SK-N-SH (cell line): ENCODE measurements at regions not wholly inside any gene's neighbourhood (a gene's known extent, or its start where the extent isn't known, plus 50 kb on each side); places are given as distances from the start of the nearest gene placed in this dataset.

Experiments
- CTCF ChIA-PET: fragments of 300-600, 350-600 bp; formaldehyde crosslinking; extraction: SDS; loops from one replicate; lab custom pipeline; 2021; lab: Yijun Ruan, JAX
- POLR2A ChIA-PET: fragments of 350-600 bp; sonication (Branson Sonifier 250); formaldehyde crosslinking; extraction: SDS; loops from one replicate; lab custom pipeline; 2020; ENCODE audit warnings: antibody characterized with exemption, inconsistent platforms; lab: Yijun Ruan, JAX
- DNase-seq: peaks from one replicate; pipeline ENCODE4 v3.0.0; 2012
- H2AFZ ChIP-seq: fragments of 200-600 bp; sonication (generic); 2 replicates; pipeline ENCODE4 v1.8.1; 2016; ENCODE audit warnings: antibody characterized with exemption, mild to moderate bottlenecking, low read depth
- H3F3A ChIP-seq: fragments of 200-600 bp; sonication (generic); replicated peaks from 2 replicates; pipeline ENCODE3; 2016; ENCODE audit warnings: antibody characterized with exemption, mild to moderate bottlenecking; ENCODE audit not compliant: insufficient read depth
- H3K27ac ChIP-seq, 2 experiments: fragments of 200-500 bp in 1 of 2; fragments of 200-600 bp in 1 of 2; sonication (Bioruptor generic) in 1 of 2; sonication (generic), shearing (Covaris generic) in 1 of 2; 2 replicates each; pipeline versions ENCODE4 v1.5.1 to v1.6.1; 2014 to 2016; ENCODE audit warnings: low read depth in 2 of 2, inconsistent platforms in 1 of 2, low read length in 1 of 2, mild to moderate bottlenecking in 1 of 2, mixed read lengths in 1 of 2
- H3K27me3 ChIP-seq: fragments of 200-600 bp; sonication (generic), shearing (Covaris generic); 2 replicates; pipeline ENCODE4 v1.6.1; 2016; ENCODE audit warnings: mixed run types; ENCODE audit not compliant: insufficient read depth
- H3K36me3 ChIP-seq, 2 experiments: fragments of 200-500 bp in 1 of 2; fragments of 200-600 bp in 1 of 2; sonication (Bioruptor generic) in 1 of 2; sonication (generic) in 1 of 2; replicated peaks in 1 of 2; 2 replicates each; pipeline versions ENCODE3 to v1.5.1; 2014 to 2016; ENCODE audit warnings: low read length in 1 of 2, mild to moderate bottlenecking in 1 of 2; ENCODE audit not compliant: insufficient read depth in 2 of 2, control insufficient read depth in 1 of 2
- H3K4me1 ChIP-seq, 2 experiments: fragments of 200-500 bp in 1 of 2; fragments of 200-600 bp in 1 of 2; sonication (Bioruptor generic) in 1 of 2; sonication (generic), shearing (Covaris generic) in 1 of 2; 2 replicates each; pipeline versions ENCODE4 v1.5.1 to v1.6.1; 2014 to 2016; ENCODE audit warnings: low read depth in 1 of 2, low read length in 1 of 2, mixed run types in 1 of 2; ENCODE audit not compliant: insufficient read depth in 2 of 2, control insufficient read depth in 1 of 2
- H3K4me2 ChIP-seq: fragments of 200-600 bp; sonication (generic), shearing (Covaris generic); 2 replicates; pipeline ENCODE4 v1.6.1; 2017; ENCODE audit warnings: mixed run types
- H3K4me3 ChIP-seq, 2 experiments: fragments of 200-500 bp in 1 of 2; fragments of 200-600 bp in 1 of 2; sonication (Bioruptor generic) in 1 of 2; sonication (generic), shearing (Covaris generic) in 1 of 2; 2 replicates each; pipeline versions ENCODE4 v1.5.1 to v1.8.1; 2014 to 2016; ENCODE audit warnings: low read depth in 2 of 2, inconsistent platforms in 1 of 2, low read length in 1 of 2, mild to moderate bottlenecking in 1 of 2, mixed read lengths in 1 of 2, moderate library complexity in 1 of 2
- H3K79me2 ChIP-seq: fragments of 200-600 bp; sonication (generic); 2 replicates; pipeline ENCODE4 v1.8.1; 2017; ENCODE audit warnings: mild to moderate bottlenecking; ENCODE audit not compliant: insufficient read depth
- H3K9ac ChIP-seq: fragments of 200-600 bp; sonication (generic); 2 replicates; pipeline ENCODE4 v1.6.1; 2017; ENCODE audit warnings: mixed run types
- H3K9me2 ChIP-seq: fragments of 200-600 bp; sonication (generic); 2 replicates; pipeline ENCODE4 v1.6.1; 2017; ENCODE audit warnings: mixed run types
- H3K9me3 ChIP-seq: fragments of 200-600 bp; sonication (generic); 2 replicates; pipeline ENCODE4 v1.6.1; 2017; ENCODE audit warnings: mixed run types, mild to moderate bottlenecking, moderate library complexity
- H4K20me1 ChIP-seq: fragments of 200-600 bp; sonication (generic); 2 replicates; pipeline ENCODE4 v1.6.1; 2017; ENCODE audit warnings: mild to moderate bottlenecking, mixed run types; ENCODE audit not compliant: insufficient read depth
- EP300 ChIP-seq, 2 experiments: IDR thresholded peaks; 2 replicates each; pipeline versions ENCODE4 v1.4.0 to v1.6.1; 2012; ENCODE audit warnings: borderline replicate concordance in 1 of 2, low read depth in 1 of 2, low read length in 1 of 2
- GATA2 ChIP-seq: sonication (generic); formaldehyde crosslinking; IDR thresholded peaks from 2 replicates; pipeline ENCODE4 v1.5.0; 2020; ENCODE audit warnings: mild to moderate bottlenecking, missing genetic modification reagents
- MXI1 ChIP-seq: IDR thresholded peaks from 2 replicates; pipeline ENCODE4 v1.6.1; 2012; ENCODE audit warnings: mild to moderate bottlenecking, low read depth, low read length, improper control_type of control experiment
- NRF1 ChIP-seq: IDR thresholded peaks from 2 replicates; pipeline ENCODE4 v1.6.1; 2012; ENCODE audit warnings: low read depth, mild to moderate bottlenecking, low read length
- POLR2AphosphoS5 ChIP-seq: IDR thresholded peaks from 2 replicates; pipeline ENCODE4 v1.6.1; 2012; ENCODE audit warnings: low read depth, low read length
- RAD21 ChIP-seq: IDR thresholded peaks from 2 replicates; pipeline ENCODE4 v1.6.1; 2012; ENCODE audit warnings: mild to moderate bottlenecking, low read length
- RCOR1 ChIP-seq: fragments of 150-350 bp; IDR thresholded peaks from 2 replicates; pipeline ENCODE4 v1.6.1; 2017; ENCODE audit warnings: antibody characterized with exemption, low read length
- RFX5 ChIP-seq: IDR thresholded peaks from 2 replicates; pipeline ENCODE4 v1.6.1; 2012; ENCODE audit warnings: mild to moderate bottlenecking, improper control_type of control experiment, low read length
- RXRA ChIP-seq: IDR thresholded peaks from 2 replicates; pipeline ENCODE4 v1.4.0; 2012; ENCODE audit warnings: low read depth, mild to moderate bottlenecking, borderline replicate concordance
- YY1 ChIP-seq: IDR thresholded peaks from 2 replicates; pipeline ENCODE4 v1.4.0; 2012; ENCODE audit warnings: low read depth, mild to moderate bottlenecking
- ZBTB33 ChIP-seq: IDR thresholded peaks from 2 replicates; pipeline ENCODE4 v1.4.0; 2012; ENCODE audit warnings: low read depth, borderline replicate concordance
- WGBS: methylation state at CpG from one replicate; pipeline ENCODE4 v1.1.6; 2017; ENCODE audit warnings: low lambda C conversion rate; 5-methylcytosine and 5-hydroxymethylcytosine counted together
- TF ChIP-seq, protein P1 (sequence below): IDR thresholded peaks from 2 replicates; pipeline ENCODE4 v1.4.0; 2012; ENCODE audit warnings: low read depth, borderline replicate concordance
- TF ChIP-seq, protein P2 (sequence below): fragments of 150-350 bp; IDR thresholded peaks from 2 replicates; pipeline ENCODE4 v1.6.1; 2017; ENCODE audit warnings: antibody characterized with exemption, low read length, low read depth, borderline replicate concordance
- TF ChIP-seq, protein P3 (sequence below): IDR thresholded peaks from 2 replicates; pipeline ENCODE4; 2012

DNA sequence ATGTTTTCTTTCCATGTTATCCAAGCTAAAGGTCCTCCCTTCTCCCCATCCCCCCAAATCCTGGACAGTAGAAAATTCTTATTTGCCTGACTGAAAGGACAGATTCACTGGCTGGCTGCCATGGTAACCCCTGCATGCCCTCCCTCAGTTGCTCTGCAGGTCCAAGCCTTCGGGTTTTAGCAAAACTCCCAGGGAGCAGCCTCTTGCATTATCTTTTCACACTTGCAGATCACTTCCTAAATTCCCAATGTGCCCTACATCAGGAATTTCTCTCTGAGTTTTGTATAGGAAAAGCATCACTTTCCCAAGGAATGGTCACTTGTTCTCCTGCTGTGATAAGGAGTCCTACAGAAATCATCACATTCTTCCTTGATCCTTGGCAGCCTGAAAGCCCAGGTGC lies 75.0 kb upstream of the TENM4 start:
- no peaks in the 10 kb centered on the region for H3F3A ChIP-seq
- H3K4me1 ChIP-seq, result peaks cover 0 to 18% of the 10 kb centered on the region in 2 experiments; a peak in 2 of 4 replicates
- no peak overlapping the region for H3K4me3 ChIP-seq
- WGBS, result 14% methylated on average over 1 of the region's 1 CpG
- H2AFZ ChIP-seq, result no peak overlapping the region
- no peak overlapping the region for H3K27ac ChIP-seq
- TF ChIP-seq, protein P1, sequence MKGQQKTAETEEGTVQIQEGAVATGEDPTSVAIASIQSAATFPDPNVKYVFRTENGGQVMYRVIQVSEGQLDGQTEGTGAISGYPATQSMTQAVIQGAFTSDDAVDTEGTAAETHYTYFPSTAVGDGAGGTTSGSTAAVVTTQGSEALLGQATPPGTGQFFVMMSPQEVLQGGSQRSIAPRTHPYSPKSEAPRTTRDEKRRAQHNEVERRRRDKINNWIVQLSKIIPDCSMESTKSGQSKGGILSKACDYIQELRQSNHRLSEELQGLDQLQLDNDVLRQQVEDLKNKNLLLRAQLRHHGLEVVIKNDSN, result no peak
- TF ChIP-seq, protein P2, sequence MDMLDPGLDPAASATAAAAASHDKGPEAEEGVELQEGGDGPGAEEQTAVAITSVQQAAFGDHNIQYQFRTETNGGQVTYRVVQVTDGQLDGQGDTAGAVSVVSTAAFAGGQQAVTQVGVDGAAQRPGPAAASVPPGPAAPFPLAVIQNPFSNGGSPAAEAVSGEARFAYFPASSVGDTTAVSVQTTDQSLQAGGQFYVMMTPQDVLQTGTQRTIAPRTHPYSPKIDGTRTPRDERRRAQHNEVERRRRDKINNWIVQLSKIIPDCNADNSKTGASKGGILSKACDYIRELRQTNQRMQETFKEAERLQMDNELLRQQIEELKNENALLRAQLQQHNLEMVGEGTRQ, result no peak
- TF ChIP-seq MXI1, result no peak
- no peak for TF ChIP-seq GATA2 (CRISPR knock-in tag)
- TF ChIP-seq RAD21, result no peak
- no peak for TF ChIP-seq NRF1
- no peak for TF ChIP-seq RFX5
- no peak for TF ChIP-seq RXRA
- no peak for TF ChIP-seq RCOR1
- no peak for TF ChIP-seq EP300 (IDR thresholded peaks at IDR 0.05; ENCODE audit: borderline replicate concordance in 1 of 2, low read depth in 1 of 2, low read length in 1 of 2)
- TF ChIP-seq YY1, result no peak
- no peak for TF ChIP-seq POLR2AphosphoS5
- TF ChIP-seq ZBTB33, result no peak
- TF ChIP-seq, protein P3, sequence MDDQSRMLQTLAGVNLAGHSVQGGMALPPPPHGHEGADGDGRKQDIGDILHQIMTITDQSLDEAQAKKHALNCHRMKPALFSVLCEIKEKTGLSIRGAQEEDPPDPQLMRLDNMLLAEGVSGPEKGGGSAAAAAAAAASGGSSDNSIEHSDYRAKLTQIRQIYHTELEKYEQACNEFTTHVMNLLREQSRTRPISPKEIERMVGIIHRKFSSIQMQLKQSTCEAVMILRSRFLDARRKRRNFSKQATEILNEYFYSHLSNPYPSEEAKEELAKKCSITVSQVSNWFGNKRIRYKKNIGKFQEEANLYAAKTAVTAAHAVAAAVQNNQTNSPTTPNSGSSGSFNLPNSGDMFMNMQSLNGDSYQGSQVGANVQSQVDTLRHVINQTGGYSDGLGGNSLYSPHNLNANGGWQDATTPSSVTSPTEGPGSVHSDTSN, result no peak
- TF ChIP-seq, all 33 proteins: peak for 0
- CTCF ChIA-PET, result interaction anchor here (4.9 kb wide), 1 partner anchor 22 kb away, joined by 27 read pairs; no protein-coding TSS in a partner anchor
- no peaks in the 10 kb centered on the region for H4K20me1 ChIP-seq
- no peaks in the 10 kb centered on the region for H3K9me2 ChIP-seq
- no peaks in the 10 kb centered on the region for H3K36me3 ChIP-seq
- POLR2A ChIA-PET, result no interaction called here
- DNase-seq, result no peak
- no peak overlapping the region for H3K9ac ChIP-seq
- H3K27me3 ChIP-seq, result peaks cover 7% of the 10 kb centered on the region; the same call in 1 of the 2 replicates
- H3K9me3 ChIP-seq, result no peaks in the 10 kb centered on the region
- no peaks in the 10 kb centered on the region for H3K79me2 ChIP-seq
- no peak overlapping the region for H3K4me2 ChIP-seq
